Muscle of leg (tissue), 3 donors: ENCODE measurements at regions not wholly inside any gene's neighbourhood (a gene's known extent, or its start where the extent isn't known, plus 50 kb on each side); places are given as distances from the start of the nearest gene placed in this dataset.

Experiments used
- DNase-seq: peaks from one replicate; pipeline ENCODE4 v3.0.0; 2013
- H3K27ac ChIP-seq: one replicate; pipeline ENCODE4 v1.5.1; 2013; ENCODE audit warnings: mild to moderate bottlenecking, low read length, control low read depth
- H3K27me3 ChIP-seq: one replicate; pipeline ENCODE4 v1.6.1; 2013; ENCODE audit warnings: low read length; ENCODE audit not compliant: control insufficient read depth, insufficient read depth
- H3K36me3 ChIP-seq: one replicate; pipeline ENCODE4 v1.6.1; 2013; ENCODE audit warnings: low read length; ENCODE audit not compliant: control insufficient read depth, insufficient read depth
- H3K4me1 ChIP-seq: one replicate; pipeline ENCODE4 v1.6.1; 2013; ENCODE audit warnings: low read length; ENCODE audit not compliant: control insufficient read depth, insufficient read depth
- H3K4me3 ChIP-seq: one replicate; pipeline ENCODE4 v1.5.1; 2013; ENCODE audit warnings: low read length, control low read depth
- H3K9me3 ChIP-seq: replicated peaks from 2 replicates; pipeline ENCODE4 v1.6.1; 2013; ENCODE audit warnings: low read depth, low read length; ENCODE audit not compliant: control insufficient read depth
- WGBS: methylation state at CpG from one replicate; pipeline ENCODE4 v1.1.5; 2013; ENCODE audit warnings: missing lambda C conversion rate; ENCODE audit not compliant: insufficient coverage; 5-methylcytosine and 5-hydroxymethylcytosine counted together

- H3K36me3 ChIP-seq = no peaks in the 10 kb centered on the region
- H3K27me3 ChIP-seq = no peaks in the 10 kb centered on the region
- H3K9me3 ChIP-seq = no peaks in the 10 kb centered on the region
- no peaks in the 10 kb centered on the region for H3K4me1 ChIP-seq
- no CpG with 5 or more reads among the region's 1 CpG for WGBS
- H3K4me3 ChIP-seq = no peak overlapping the region
- no peak overlapping the region for H3K27ac ChIP-seq
- DNase-seq = peak; percentile 10
Observed at GRCh38 chr4:108263057-108263456, 94.3 kb upstream of the LEF1 start.

- Histone ChIP-seq H3K27me3 (no peaks in the 10 kb centered on the region), H3K4me3 (no peak overlapping the region), H3K4me1 (no peaks in the 10 kb centered on the region), H3K36me3 (no peaks in the 10 kb centered on the region), H3K27ac (no peak overlapping the region), H3K9me3 (no peaks in the 10 kb centered on the region)
- peak; percentile 16 for DNase-seq
- WGBS = no CpG with 5 or more reads among the region's 1 CpG
Observed at GRCh38 chr4:108261026-108261425, 92.3 kb upstream of the LEF1 start.

- H3K27me3 ChIP-seq = no peaks in the 10 kb centered on the region
- 55% methylated on average over 3 of the region's 8 CpGs for WGBS
- H3K4me3 ChIP-seq = no peak overlapping the region
- H3K27ac ChIP-seq = no peak overlapping the region
- no peaks in the 10 kb centered on the region for H3K36me3 ChIP-seq
- no peaks in the 10 kb centered on the region for H3K4me1 ChIP-seq
- no peak for DNase-seq
- no peaks in the 10 kb centered on the region for H3K9me3 ChIP-seq
Observed at GRCh38 chr4:108256538-108256937, 87.8 kb upstream of the LEF1 start.

GRCh38 chr4:108255203-108255747 lies 86.5 kb upstream of the LEF1 start:
- Histone ChIP-seq H3K36me3 (no peaks in the 10 kb centered on the region), H3K27ac (no peak overlapping the region)
- no CpG with 5 or more reads among the region's 2 CpGs for WGBS

GRCh38 chr4:108249397-108249796 lies 80.7 kb upstream of the LEF1 start:
- peaks cover 3% of the 10 kb centered on the region for H3K4me1 ChIP-seq
- no peak overlapping the region for H3K27ac ChIP-seq
- no peaks in the 10 kb centered on the region for H3K36me3 ChIP-seq
- no peak for DNase-seq
- H3K9me3 ChIP-seq = peaks cover 2% of the 10 kb centered on the region
- H3K4me3 ChIP-seq = no peak overlapping the region
- H3K27me3 ChIP-seq = no peaks in the 10 kb centered on the region

More at GRCh38 chr4:108255203-108255747, 86.5 kb upstream of the LEF1 start:
- no peaks in the 10 kb centered on the region for H3K4me1 ChIP-seq
- no peak for DNase-seq
- no peak overlapping the region for H3K4me3 ChIP-seq
- no peaks in the 10 kb centered on the region for H3K9me3 ChIP-seq
- H3K27me3 ChIP-seq = no peaks in the 10 kb centered on the region

GRCh38 chr4:108247387-108248049 lies 78.8 kb upstream of the LEF1 start:
- Histone ChIP-seq H3K9me3 (peaks cover 2% of the 10 kb centered on the region), H3K27me3 (no peaks in the 10 kb centered on the region), H3K4me1 (peaks cover 3% of the 10 kb centered on the region), H3K36me3 (no peaks in the 10 kb centered on the region), H3K4me3 (no peak overlapping the region), H3K27ac (no peak overlapping the region)
- 15% methylated on average over 2 of the region's 3 CpGs for WGBS
- DNase-seq = peak; percentile 52

GRCh38 chr4:108244606-108245005 lies 75.9 kb upstream of the LEF1 start:
- WGBS = 75% methylated on average over 1 of the region's 2 CpGs
- no peak for DNase-seq

GRCh38 chr4:108240366-108240765 lies 71.6 kb upstream of the LEF1 start:
- Histone ChIP-seq H3K9me3 (no peaks in the 10 kb centered on the region), H3K27ac (no peak overlapping the region), H3K36me3 (no peaks in the 10 kb centered on the region), H3K4me1 (no peaks in the 10 kb centered on the region), H3K27me3 (no peaks in the 10 kb centered on the region), H3K4me3 (no peak overlapping the region)
- DNase-seq = no peak

More at GRCh38 chr4:108244606-108245005, 75.9 kb upstream of the LEF1 start:
- Histone ChIP-seq H3K9me3 (no peaks in the 10 kb centered on the region), H3K4me3 (no peak overlapping the region), H3K27ac (no peak overlapping the region), H3K36me3 (no peaks in the 10 kb centered on the region), H3K4me1 (peaks cover 3% of the 10 kb centered on the region), H3K27me3 (no peaks in the 10 kb centered on the region)

GRCh38 chr4:108237693-108238092 lies 69.0 kb upstream of the LEF1 start:
- Histone ChIP-seq H3K27ac (no peak overlapping the region), H3K27me3 (no peaks in the 10 kb centered on the region), H3K4me1 (no peaks in the 10 kb centered on the region), H3K9me3 (no peaks in the 10 kb centered on the region), H3K4me3 (no peak overlapping the region), H3K36me3 (no peaks in the 10 kb centered on the region)
- DNase-seq = no peak
- WGBS = no CpG with 5 or more reads among the region's 1 CpG

GRCh38 chr4:108236264-108236663 lies 67.5 kb upstream of the LEF1 start:
- Histone ChIP-seq H3K4me3 (no peak overlapping the region), H3K27me3 (no peaks in the 10 kb centered on the region), H3K27ac (no peak overlapping the region), H3K36me3 (no peaks in the 10 kb centered on the region), H3K9me3 (no peaks in the 10 kb centered on the region), H3K4me1 (no peaks in the 10 kb centered on the region)
- DNase-seq = no peak

- Histone ChIP-seq H3K36me3 (no peaks in the 10 kb centered on the region), H3K4me1 (no peaks in the 10 kb centered on the region), H3K9me3 (no peaks in the 10 kb centered on the region), H3K27me3 (no peaks in the 10 kb centered on the region), H3K27ac (no peak overlapping the region), H3K4me3 (no peak overlapping the region)
- DNase-seq = no peak
- no CpG with 5 or more reads among the region's 4 CpGs for WGBS
Observed at GRCh38 chr4:108227923-108228322, 59.2 kb upstream of the LEF1 start.
